HCT116 (cell line): ENCODE measurements at regions not wholly inside any gene's neighbourhood (a gene's known extent, or its start where the extent isn't known, plus 50 kb on each side); places are given as distances from the start of the nearest gene placed in this dataset.

Experiments used
- ATAC-seq: fragments of 200-7000 bp; cut with Tn5 transposase; 2 replicates; pipeline ENCODE4 v1.9.1; 2020; ENCODE audit warnings: mild to moderate bottlenecking, moderate library complexity
- BruUV-seq: library from RNA; stranded (reverse); fragments of 400-500 nt; replicated peaks from 2 replicates; lab custom pipeline; 2021; lab: Mats Ljungman, UMichigan
- CTCF ChIA-PET: fragments of 300-600 bp; sonication (Branson Sonifier 250); formaldehyde crosslinking; loops from one replicate; lab custom pipeline; 2021; ENCODE audit warnings: antibody characterized with exemption; lab: Charles Lee
- POLR2A ChIA-PET: fragments of 300-600, 350-600 bp; sonication (Branson Sonifier 250); formaldehyde crosslinking; loops from one replicate; lab custom pipeline; 2021; ENCODE audit warnings: antibody characterized with exemption; lab: Charles Lee
- RAD21 ChIA-PET, 2 experiments: fragments of 300-600 bp; sonication (Branson Sonifier 250); formaldehyde crosslinking; loops; one replicate each; lab custom pipeline; 2023; ENCODE audit warnings: low total read pairs in 2 of 2; ENCODE audit not compliant: uncharacterized antibody in 2 of 2, unreplicated experiment in 2 of 2, low non-redundant PET in 1 of 2; lab: Charles Lee
- DNase-seq: peaks from one replicate; pipeline ENCODE4 v3.0.0-alpha.2; 2010; ENCODE audit warnings: low read depth, low spot score
- H2AFZ ChIP-seq: fragments of 200-600 bp; shearing (Covaris generic), sonication (generic); 2 replicates; pipeline ENCODE4 v1.6.1; 2017; ENCODE audit warnings: low read depth, mixed run types, mixed read lengths, antibody characterized with exemption, low read length; ENCODE audit not compliant: poor library complexity, severe bottlenecking
- H3K27ac ChIP-seq: 2 replicates; pipeline ENCODE4 v1.5.1; 2012; ENCODE audit warnings: low read depth, low read length
- H3K27me3 ChIP-seq: fragments of 200-600 bp; sonication (generic); 2 replicates; pipeline ENCODE4 v1.6.1; 2016; ENCODE audit warnings: mixed run types, low read length, mixed read lengths; ENCODE audit not compliant: insufficient read depth
- H3K36me3 ChIP-seq, 2 experiments: fragments of 200-500 bp in 1 of 2; fragments of 200-600 bp in 1 of 2; sonication (Bioruptor generic) in 1 of 2; sonication (generic) in 1 of 2; 2 replicates each; pipeline versions ENCODE4 v1.5.1 to v1.6.1; 2014 to 2016; ENCODE audit warnings: low read length in 2 of 2, inconsistent platforms in 1 of 2, mixed read lengths in 1 of 2, mixed run types in 1 of 2; ENCODE audit not compliant: insufficient read depth in 2 of 2, control insufficient read depth in 1 of 2
- H3K4me1 ChIP-seq, 2 experiments: fragments of 200-600 bp in 1 of 2; sonication (generic) in 1 of 2; 2 replicates each; pipeline versions ENCODE4 v1.5.1 to v1.6.1; 2012 to 2017; ENCODE audit warnings: low read length in 2 of 2, inconsistent platforms in 1 of 2, mild to moderate bottlenecking in 1 of 2, mixed read lengths in 1 of 2, mixed run types in 1 of 2, moderate library complexity in 1 of 2; ENCODE audit not compliant: insufficient read depth in 2 of 2, control insufficient read depth in 1 of 2
- H3K4me2 ChIP-seq: fragments of 200-600 bp; sonication (generic); 2 replicates; pipeline ENCODE4 v1.6.1; 2017; ENCODE audit warnings: mixed run types, low read length, mixed read lengths
- H3K4me3 ChIP-seq, 2 experiments: fragments of 200-600 bp in 1 of 2; sonication (generic) in 1 of 2; replicated peaks in 1 of 2; 2 replicates each; pipeline ENCODE4 v1.5.1; 2011 to 2016; ENCODE audit warnings: low read length in 2 of 2, control low read depth in 1 of 2, low read depth in 1 of 2, mild to moderate bottlenecking in 1 of 2, mixed read lengths in 1 of 2, mixed run types in 1 of 2
- H3K79me2 ChIP-seq: fragments of 200-600 bp; sonication (generic); 2 replicates; pipeline ENCODE4 v1.6.1; 2017; ENCODE audit warnings: mild to moderate bottlenecking, mixed run types, low read length, moderate library complexity, mixed read lengths; ENCODE audit not compliant: insufficient read depth
- H3K9ac ChIP-seq: fragments of 200-600 bp; sonication (generic); 2 replicates; pipeline ENCODE4 v1.6.1; 2016; ENCODE audit warnings: low read length, mixed read lengths
- H3K9me2 ChIP-seq: fragments of 200-600 bp; sonication (generic), shearing (Covaris generic); 2 replicates; pipeline ENCODE4 v1.6.1; 2017; ENCODE audit warnings: mixed run types, mild to moderate bottlenecking, moderate library complexity; ENCODE audit not compliant: insufficient read depth
- H3K9me3 ChIP-seq, 2 experiments: fragments of 200-500 bp in 1 of 2; fragments of 200-600 bp in 1 of 2; sonication (Bioruptor generic) in 1 of 2; sonication (generic) in 1 of 2; 2 replicates each; pipeline ENCODE4 v1.6.1; 2014 to 2017; ENCODE audit warnings: low read length in 2 of 2, mixed read lengths in 2 of 2, inconsistent platforms in 1 of 2, low read depth in 1 of 2, mild to moderate bottlenecking in 1 of 2, mixed run types in 1 of 2, moderate library complexity in 1 of 2; ENCODE audit not compliant: control insufficient read depth in 1 of 2, insufficient read depth in 1 of 2
- H4K20me1 ChIP-seq: fragments of 200-600 bp; sonication (generic), shearing (Covaris generic); 2 replicates; pipeline ENCODE4 v1.6.1; 2017; ENCODE audit warnings: mixed run types, mild to moderate bottlenecking, moderate library complexity; ENCODE audit not compliant: insufficient read depth
- CTCF ChIP-seq, 3 experiments: fragments of 200-600 bp in 1 of 3; sonication (generic) in 1 of 3; IDR thresholded peaks in 2 of 3; conservative IDR thresholded peaks in 1 of 3; 2 replicates each; pipeline ENCODE4 v1.5.1; 2012 to 2017; ENCODE audit warnings: low read depth in 2 of 3, low read length in 2 of 3, antibody characterized with exemption in 1 of 3, borderline replicate concordance in 1 of 3, control low read depth in 1 of 3, mild to moderate bottlenecking in 1 of 3, mixed read lengths in 1 of 3, mixed run types in 1 of 3, moderate library complexity in 1 of 3; ENCODE audit not compliant: insufficient read depth in 1 of 3
- ELF1 ChIP-seq: IDR thresholded peaks from 2 replicates; pipeline ENCODE4 v1.6.1; 2012; ENCODE audit warnings: low read depth, borderline replicate concordance
- EZH2phosphoT487 ChIP-seq: fragments of 200-600 bp; IDR thresholded peaks from 2 replicates; pipeline ENCODE4 v1.6.1; 2018; ENCODE audit warnings: antibody characterized with exemption, borderline replicate concordance
- JUND ChIP-seq: IDR thresholded peaks from 2 replicates; pipeline ENCODE4 v1.6.1; 2012
- POLR2AphosphoS5 ChIP-seq: IDR thresholded peaks from 2 replicates; pipeline ENCODE4 v1.6.1; 2011; ENCODE audit warnings: mild to moderate bottlenecking, low read depth, low read length, moderate library complexity
- RAD21 ChIP-seq: IDR thresholded peaks from 2 replicates; pipeline ENCODE4 v1.6.1; 2012; ENCODE audit warnings: low read depth, mild to moderate bottlenecking
- REST ChIP-seq: IDR thresholded peaks from 2 replicates; pipeline ENCODE4 v1.6.1; 2012; ENCODE audit warnings: low read depth
- ZFX ChIP-seq: fragments of 450-650 bp; IDR thresholded peaks from 2 replicates; pipeline ENCODE4 v1.6.1; 2017
- ZNF274 ChIP-seq: fragments of 200-500 bp; sonication (Bioruptor generic); IDR thresholded peaks from 2 replicates; pipeline ENCODE4 v1.6.1; 2014; ENCODE audit warnings: mild to moderate bottlenecking, low read depth, low read length, inconsistent platforms
- intact Hi-C: fragments of 100-400 bp; cut with micrococcal nuclease; formaldehyde crosslinking; loops from 2 replicates; pipeline ENCODE4 v1.10.0; 2022

GRCh38 chr1:98072047-98072446 is 151.2 kb upstream of the DPYD start:
- CTCF ChIA-PET = no interaction called here

GRCh38 chr1:98068016-98068415 is 147.2 kb upstream of the DPYD start:
- intact Hi-C loops = no loop called here
- Histone ChIP-seq H3K4me1 (no peaks in the 10 kb centered on the region), H3K4me3 (no peak overlapping the region), H3K36me3 (no peaks in the 10 kb centered on the region), H3K9ac (no peak overlapping the region), H3K79me2 (no peaks in the 10 kb centered on the region), H3K9me3 (no peaks in the 10 kb centered on the region), H2AFZ (no peak overlapping the region), H3K27ac (no peak overlapping the region), H3K9me2 (0 out of 2 replicates have a peak, but pooled peaks cover 4% of the 10 kb centered on the region), H3K4me2 (no peak overlapping the region), H3K27me3 (no peaks in the 10 kb centered on the region), H4K20me1 (no peaks in the 10 kb centered on the region)
- no TSS peak for BruUV-seq
- CTCF ChIA-PET = no interaction called here
- RAD21 ChIA-PET = no interaction called here
- POLR2A ChIA-PET = no interaction called here
- ATAC-seq = no peak
- no peak for DNase-seq
- TF ChIP-seq ZNF274 (no peak), POLR2AphosphoS5 (no peak), ELF1 (no peak), REST (no peak), RAD21 (no peak), ZFX (no peak), JUND (no peak), EZH2phosphoT487 (no peak)

More at GRCh38 chr1:98072047-98072446, 151.2 kb upstream of the DPYD start:
- DNase-seq = no peak
- H3K27me3 ChIP-seq = no peaks in the 10 kb centered on the region
- no peak overlapping the region for H2AFZ ChIP-seq
- H3K4me1 ChIP-seq = no peaks in the 10 kb centered on the region
- no peaks in the 10 kb centered on the region for H4K20me1 ChIP-seq
- H3K4me3 ChIP-seq = no peak overlapping the region
- no peak overlapping the region for H3K9ac ChIP-seq
- POLR2A ChIA-PET = no interaction called here
- RAD21 ChIA-PET = no interaction called here
- no peak overlapping the region for H3K27ac ChIP-seq
- H3K36me3 ChIP-seq = no peaks in the 10 kb centered on the region
- no peak overlapping the region for H3K4me2 ChIP-seq
- BruUV-seq = no TSS peak
- TF ChIP-seq ZFX = no peak
- no peak for TF ChIP-seq CTCF (IDR thresholded peaks at IDR 0.05 in 2 of 3, conservative IDR thresholded peaks at IDR 0.05 in 1 of 3; ENCODE audit: borderline replicate concordance in 1 of 3, insufficient read depth in 1 of 3, low read depth in 2 of 3, low read length in 2 of 3)
- H3K79me2 ChIP-seq = no peaks in the 10 kb centered on the region
- H3K9me3 ChIP-seq = no peaks in the 10 kb centered on the region
- intact Hi-C loops = no loop called here
- ATAC-seq = no peak
- H3K9me2 ChIP-seq = 0 out of 2 replicates have a peak, but pooled peaks cover 4% of the 10 kb centered on the region
